Mammary epithelial cell (primary cell): ENCODE measurements at regions not wholly inside any gene's neighbourhood (a gene's known extent, or its start where the extent isn't known, plus 50 kb on each side); places are given as distances from the start of the nearest gene placed in this dataset.

Experiments
- EZH2 ChIP-seq: IDR thresholded peaks from 2 replicates; pipeline ENCODE4 v1.6.1; 2012; ENCODE audit warnings: low read length, inconsistent platforms, borderline replicate concordance
- TF ChIP-seq, protein P1 (sequence below), 2 donors: IDR thresholded peaks in 1 of 2; conservative IDR thresholded peaks in 1 of 2; 2 replicates each; pipeline ENCODE4 v1.5.1; 2011 to 2012; ENCODE audit warnings: inconsistent platforms in 2 of 2, low read length in 2 of 2, mild to moderate bottlenecking in 2 of 2, control low read depth in 1 of 2, low read depth in 1 of 2; ENCODE audit not compliant: insufficient read depth in 1 of 2; ENCODE audit errors: extremely low read depth in 1 of 2

DNA sequence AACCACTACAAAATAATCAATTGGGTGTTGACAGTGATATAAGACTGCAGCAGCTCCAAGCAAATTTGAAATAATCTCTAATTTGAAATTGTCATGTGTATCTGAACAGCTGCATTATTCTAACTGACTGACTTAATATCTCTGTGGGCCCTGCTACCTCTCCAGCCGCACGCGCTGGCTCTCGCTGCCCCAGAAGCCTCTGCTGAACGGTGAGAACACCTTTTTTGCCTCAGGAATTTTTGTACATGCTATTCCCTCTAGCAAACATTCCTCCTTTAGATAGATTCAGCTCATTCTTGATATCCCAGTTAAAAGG lies 155.9 kb upstream of the MDFIC start:
- TF ChIP-seq, protein P1, sequence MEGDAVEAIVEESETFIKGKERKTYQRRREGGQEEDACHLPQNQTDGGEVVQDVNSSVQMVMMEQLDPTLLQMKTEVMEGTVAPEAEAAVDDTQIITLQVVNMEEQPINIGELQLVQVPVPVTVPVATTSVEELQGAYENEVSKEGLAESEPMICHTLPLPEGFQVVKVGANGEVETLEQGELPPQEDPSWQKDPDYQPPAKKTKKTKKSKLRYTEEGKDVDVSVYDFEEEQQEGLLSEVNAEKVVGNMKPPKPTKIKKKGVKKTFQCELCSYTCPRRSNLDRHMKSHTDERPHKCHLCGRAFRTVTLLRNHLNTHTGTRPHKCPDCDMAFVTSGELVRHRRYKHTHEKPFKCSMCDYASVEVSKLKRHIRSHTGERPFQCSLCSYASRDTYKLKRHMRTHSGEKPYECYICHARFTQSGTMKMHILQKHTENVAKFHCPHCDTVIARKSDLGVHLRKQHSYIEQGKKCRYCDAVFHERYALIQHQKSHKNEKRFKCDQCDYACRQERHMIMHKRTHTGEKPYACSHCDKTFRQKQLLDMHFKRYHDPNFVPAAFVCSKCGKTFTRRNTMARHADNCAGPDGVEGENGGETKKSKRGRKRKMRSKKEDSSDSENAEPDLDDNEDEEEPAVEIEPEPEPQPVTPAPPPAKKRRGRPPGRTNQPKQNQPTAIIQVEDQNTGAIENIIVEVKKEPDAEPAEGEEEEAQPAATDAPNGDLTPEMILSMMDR (conservative IDR thresholded peaks at IDR 0.05 in 1 of 2, IDR thresholded peaks at IDR 0.05 in 1 of 2; ENCODE audit: extremely low read depth in 1 of 2, insufficient read depth in 1 of 2, low read depth in 1 of 2, low read length in 2 of 2), result no peak
- no peak for TF ChIP-seq EZH2
